ENCODE measurements at regions not wholly inside any gene's neighbourhood (a gene's known extent, or its start where the extent isn't known, plus 50 kb on each side); places are given as distances from the start of the nearest gene placed in this dataset.

DNA sequence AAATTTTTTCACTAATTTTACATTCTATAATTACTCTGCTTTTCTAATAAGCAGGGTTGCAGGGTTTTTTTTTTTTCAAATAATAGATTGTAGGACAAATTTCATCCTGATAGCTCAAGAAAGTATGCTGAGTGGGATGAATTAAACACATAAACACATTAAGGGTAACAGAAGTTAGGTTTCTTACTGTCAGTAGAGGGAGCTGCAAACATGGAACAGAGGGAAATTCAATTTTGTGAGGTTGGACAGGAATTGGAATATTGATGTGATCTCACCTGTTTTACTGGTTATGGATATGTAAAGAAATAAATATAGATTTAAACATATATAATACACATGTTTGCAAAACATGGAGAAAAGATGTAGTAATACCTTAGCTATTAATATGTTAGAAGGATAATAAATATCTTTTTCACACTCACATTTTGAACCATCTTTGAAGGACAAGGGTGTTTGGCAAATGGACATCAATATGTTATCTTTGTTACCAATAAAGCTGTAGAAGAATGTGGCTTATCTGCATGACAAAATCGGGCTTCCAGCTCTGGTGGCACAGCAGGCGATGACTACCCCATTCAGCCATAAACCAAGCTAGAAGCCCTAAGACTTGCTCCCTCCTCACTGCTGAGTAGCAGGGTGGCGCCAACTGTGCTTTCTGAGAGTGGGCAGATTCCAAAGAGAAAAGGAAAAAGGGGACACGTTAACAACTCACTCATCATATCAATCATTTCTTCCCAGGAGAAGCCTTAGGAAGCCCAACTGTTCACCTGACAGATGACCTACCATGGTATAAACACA lies 1257.4 kb downstream of the GATA3 start:
- DNase-seq (no peak), FAIRE-seq (no peak), ATAC-seq (no peak)
- no peaks in the 10 kb centered on the region for H3K9me3 ChIP-seq
- no peaks in the 10 kb centered on the region for H3K4me1 ChIP-seq
- intact Hi-C loops (cut with DNase I), result no loop called here
- no peak overlapping the region for H3K4me3 ChIP-seq
- peaks cover 0 to 7% (median 0%) of the 10 kb centered on the region in 4 donors for H3K27me3 ChIP-seq
- TF ChIP-seq, protein P1, sequence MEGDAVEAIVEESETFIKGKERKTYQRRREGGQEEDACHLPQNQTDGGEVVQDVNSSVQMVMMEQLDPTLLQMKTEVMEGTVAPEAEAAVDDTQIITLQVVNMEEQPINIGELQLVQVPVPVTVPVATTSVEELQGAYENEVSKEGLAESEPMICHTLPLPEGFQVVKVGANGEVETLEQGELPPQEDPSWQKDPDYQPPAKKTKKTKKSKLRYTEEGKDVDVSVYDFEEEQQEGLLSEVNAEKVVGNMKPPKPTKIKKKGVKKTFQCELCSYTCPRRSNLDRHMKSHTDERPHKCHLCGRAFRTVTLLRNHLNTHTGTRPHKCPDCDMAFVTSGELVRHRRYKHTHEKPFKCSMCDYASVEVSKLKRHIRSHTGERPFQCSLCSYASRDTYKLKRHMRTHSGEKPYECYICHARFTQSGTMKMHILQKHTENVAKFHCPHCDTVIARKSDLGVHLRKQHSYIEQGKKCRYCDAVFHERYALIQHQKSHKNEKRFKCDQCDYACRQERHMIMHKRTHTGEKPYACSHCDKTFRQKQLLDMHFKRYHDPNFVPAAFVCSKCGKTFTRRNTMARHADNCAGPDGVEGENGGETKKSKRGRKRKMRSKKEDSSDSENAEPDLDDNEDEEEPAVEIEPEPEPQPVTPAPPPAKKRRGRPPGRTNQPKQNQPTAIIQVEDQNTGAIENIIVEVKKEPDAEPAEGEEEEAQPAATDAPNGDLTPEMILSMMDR (IDR thresholded peaks at IDR 0.05), result no peak
- no peak overlapping the region for H3K27ac ChIP-seq
- H3K36me3 ChIP-seq, result no peaks in the 10 kb centered on the region
- 46 to 53% methylated on average over 4 of the region's 4 CpGs for WGBS, 2 donors

DNA sequence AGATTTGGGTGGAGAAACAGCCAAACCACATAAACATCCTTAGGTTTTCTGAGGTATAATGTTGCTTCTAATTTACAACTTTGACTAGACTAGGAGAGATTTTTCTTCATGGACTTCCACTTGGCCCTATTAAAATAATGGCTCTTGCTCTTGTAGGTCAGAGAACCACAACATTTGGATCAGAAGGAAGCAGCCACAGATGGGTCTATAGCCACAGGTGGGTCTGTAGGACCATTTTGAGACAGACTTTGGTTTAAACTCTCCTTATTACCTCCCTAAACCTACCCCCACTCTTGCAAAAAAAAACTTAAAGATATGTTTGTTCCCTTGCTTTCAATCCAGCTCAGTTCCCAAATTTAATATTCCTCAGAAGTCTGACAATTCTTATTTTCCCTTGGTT lies 1260.8 kb downstream of the GATA3 start:
- TF ChIP-seq, protein P1 (IDR thresholded peaks at IDR 0.05), result no peak
- H3K36me3 ChIP-seq, result no peaks in the 10 kb centered on the region
- FAIRE-seq (no peak), ATAC-seq (no peak), DNase-seq (no peak)
- H3K27me3 ChIP-seq, result no peaks in the 10 kb centered on the region
- H3K9me3 ChIP-seq, result no peaks in the 10 kb centered on the region
- H3K4me1 ChIP-seq, result no peaks in the 10 kb centered on the region
- intact Hi-C loops (cut with DNase I), result no loop called here
- H3K27ac ChIP-seq, result no peak overlapping the region
- H3K4me3 ChIP-seq, result no peak overlapping the region

DNA sequence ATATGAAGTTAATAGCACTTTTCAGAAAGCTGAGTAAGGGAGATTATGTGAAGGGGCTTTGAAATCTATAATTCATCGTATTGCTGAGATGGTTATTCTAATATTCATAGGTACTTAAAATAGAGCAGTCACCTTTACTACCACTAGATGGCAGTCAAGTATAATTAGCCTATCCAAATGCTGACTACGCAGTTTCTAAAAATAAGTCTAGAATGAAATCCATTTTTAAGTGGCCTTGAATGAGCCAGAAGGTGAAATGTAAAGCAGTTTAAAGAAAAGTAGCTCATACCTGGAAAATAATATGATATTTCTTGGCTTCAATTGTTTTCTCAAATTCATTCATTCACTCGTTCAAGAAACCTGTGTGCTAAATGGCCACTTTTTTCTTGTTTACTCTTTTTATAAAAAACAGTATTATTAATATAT lies 1277.1 kb downstream of the GATA3 start:
- H3K9me3 ChIP-seq, result no peaks in the 10 kb centered on the region
- H3K27me3 ChIP-seq, result peaks cover 0 to 6% (median 0%) of the 10 kb centered on the region in 4 donors
- H3K36me3 ChIP-seq, result no peaks in the 10 kb centered on the region
- H3K4me3 ChIP-seq, result no peak overlapping the region
- TF ChIP-seq, protein P1 (IDR thresholded peaks at IDR 0.05), result peak; percentile 71 to 79 (median 76)
- ATAC-seq (peak; percentile 71 to 89 (median 84)), FAIRE-seq (peak; percentile 90), DNase-seq (no peak)
- 8 to 10% methylated on average over 3 of the region's 3 CpGs for WGBS, 2 donors
- H3K4me1 ChIP-seq, result no peaks in the 10 kb centered on the region
- intact Hi-C loops (cut with DNase I), result loop anchor here in 1 of 3 donors (10.0 kb wide), 1 partner anchor 1703 kb away; no protein-coding TSS in a partner anchor
- no peak overlapping the region for H3K27ac ChIP-seq

DNA sequence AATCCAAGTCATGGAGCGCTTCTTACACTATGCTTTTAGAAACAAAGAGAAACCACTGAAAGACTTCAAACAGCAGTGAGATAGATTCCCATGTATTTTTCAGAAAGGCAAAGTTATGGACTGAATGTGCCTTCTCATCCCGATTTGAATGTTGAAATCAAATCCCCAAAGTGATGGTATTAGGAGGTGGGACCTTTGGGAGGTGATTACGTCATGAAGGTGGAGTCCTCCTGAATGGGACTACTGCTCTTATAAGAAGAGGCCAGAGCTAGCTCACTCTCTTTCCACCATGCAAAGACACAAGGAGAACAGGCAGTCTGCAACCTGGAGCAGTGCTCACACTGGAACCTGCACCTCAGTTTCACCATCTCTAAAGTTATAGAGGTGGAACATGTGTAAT lies 1279.8 kb downstream of the GATA3 start:
- H3K4me1 ChIP-seq, result no peaks in the 10 kb centered on the region
- no peak for ATAC-seq
- no peak for FAIRE-seq
- H3K27ac ChIP-seq, result no peak overlapping the region
- no peaks in the 10 kb centered on the region for H3K36me3 ChIP-seq
- H3K4me3 ChIP-seq, result no peak overlapping the region
- no peak for DNase-seq
- H3K27me3 ChIP-seq, result peaks cover 0 to 6% (median 0%) of the 10 kb centered on the region in 4 donors
- WGBS, 2 donors, result 78 to 80% methylated on average over 3 of the region's 3 CpGs
- TF ChIP-seq, protein P1 (IDR thresholded peaks at IDR 0.05), result no peak
- intact Hi-C loops (cut with DNase I), result loop anchor here in 1 of 3 donors (10.0 kb wide), 1 partner anchor 1701 kb away; no protein-coding TSS in a partner anchor
- H3K9me3 ChIP-seq, result no peaks in the 10 kb centered on the region

DNA sequence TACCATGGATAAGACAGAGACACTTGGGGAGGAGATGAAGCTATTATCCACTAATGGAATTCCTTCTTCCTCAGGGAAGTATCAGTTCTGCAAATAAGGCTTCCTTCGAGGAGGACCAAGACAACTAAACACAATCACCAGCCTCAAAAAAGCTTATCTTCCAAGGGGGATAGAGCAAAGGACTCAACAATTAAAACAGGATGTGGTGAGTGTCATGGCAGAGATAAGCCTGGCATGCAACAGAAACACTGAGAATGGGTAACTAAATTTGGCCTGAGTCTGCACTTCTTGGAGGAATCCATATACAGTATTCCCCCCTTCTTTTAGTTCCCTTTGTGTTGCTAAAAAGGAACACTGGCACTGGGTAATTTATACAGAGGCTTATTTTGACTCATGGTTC lies 1285.2 kb downstream of the GATA3 start:
- no peaks in the 10 kb centered on the region for H3K9me3 ChIP-seq
- no peaks in the 10 kb centered on the region for H3K36me3 ChIP-seq
- TF ChIP-seq, protein P1 (IDR thresholded peaks at IDR 0.05), result no peak
- 11 to 17% methylated on average over 1 of the region's 1 CpG for WGBS, 2 donors
- H3K27ac ChIP-seq, result no peak overlapping the region
- H3K4me1 ChIP-seq, result no peaks in the 10 kb centered on the region
- H3K4me3 ChIP-seq, result no peak overlapping the region
- no peak for FAIRE-seq
- intact Hi-C loops (cut with DNase I), result loop anchor here in 1 of 3 donors (10.0 kb wide), 1 partner anchor 1695 kb away; no protein-coding TSS in a partner anchor
- no peaks in the 10 kb centered on the region for H3K27me3 ChIP-seq
- no peak for ATAC-seq
- DNase-seq, result no peak
